PC-3 (cell line): ENCODE measurements at regions not wholly inside any gene's neighbourhood (a gene's known extent, or its start where the extent isn't known, plus 50 kb on each side); places are given as distances from the start of the nearest gene placed in this dataset.

ENCODE experiments used
- CTCF ChIP-seq: fragments of 300-600 bp; sonication (generic); conservative IDR thresholded peaks from 2 replicates; pipeline ENCODE4 v1.5.1; 2017; ENCODE audit warnings: antibody characterized with exemption, low read depth, mild to moderate bottlenecking, low read length
- EZH2 ChIP-seq: fragments of 300-600 bp; sonication (generic); IDR thresholded peaks from one replicate; pipeline ENCODE4 v1.6.1; 2017; ENCODE audit warnings: antibody characterized with exemption, mild to moderate bottlenecking, low read length; ENCODE audit not compliant: unreplicated experiment

DNA sequence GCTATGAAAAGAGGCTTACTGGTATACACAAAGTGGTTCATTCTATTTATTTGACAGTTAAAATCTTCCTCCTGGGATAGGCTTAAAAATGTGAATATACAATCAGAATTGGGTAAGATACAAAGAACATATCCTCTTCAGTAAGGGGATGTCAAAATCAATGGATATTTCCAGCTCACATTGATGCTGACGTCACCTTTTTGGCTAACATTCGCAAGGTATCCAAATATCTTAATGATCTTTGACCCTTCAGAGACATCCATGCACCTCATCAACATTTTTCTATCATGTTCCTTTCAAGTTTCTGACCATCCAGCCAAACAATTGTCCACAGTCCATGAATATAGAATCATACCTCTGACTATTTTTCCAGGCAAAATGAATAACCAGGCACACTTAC lies 697.3 kb downstream of the NR2F2 start:
- TF ChIP-seq CTCF (no peak), EZH2 (no peak)
